ENCODE measurements at regions not wholly inside any gene's neighbourhood (a gene's known extent, or its start where the extent isn't known, plus 50 kb on each side); places are given as distances from the start of the nearest gene placed in this dataset.

DNA sequence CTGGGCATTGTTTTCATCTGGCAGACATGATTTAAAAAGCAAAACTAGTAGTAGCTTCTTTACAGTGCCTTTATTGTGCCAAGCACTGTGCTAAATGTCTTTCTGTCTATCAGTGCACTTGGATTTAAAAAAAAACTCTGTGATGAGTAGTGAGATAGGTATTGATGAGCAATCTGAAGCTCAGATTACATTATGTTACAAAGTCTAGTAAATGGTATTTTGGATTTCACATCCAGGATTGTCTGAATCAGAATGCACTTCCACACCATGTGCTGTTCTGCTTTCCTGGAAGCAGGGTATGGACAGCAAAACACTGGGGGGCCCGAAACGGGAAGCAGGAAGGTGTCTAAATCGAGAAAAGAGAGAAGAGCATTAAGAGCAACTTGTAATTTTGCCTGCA lies 103.4 kb upstream of the CCN2 start:
- TF ChIP-seq, protein P1, sequence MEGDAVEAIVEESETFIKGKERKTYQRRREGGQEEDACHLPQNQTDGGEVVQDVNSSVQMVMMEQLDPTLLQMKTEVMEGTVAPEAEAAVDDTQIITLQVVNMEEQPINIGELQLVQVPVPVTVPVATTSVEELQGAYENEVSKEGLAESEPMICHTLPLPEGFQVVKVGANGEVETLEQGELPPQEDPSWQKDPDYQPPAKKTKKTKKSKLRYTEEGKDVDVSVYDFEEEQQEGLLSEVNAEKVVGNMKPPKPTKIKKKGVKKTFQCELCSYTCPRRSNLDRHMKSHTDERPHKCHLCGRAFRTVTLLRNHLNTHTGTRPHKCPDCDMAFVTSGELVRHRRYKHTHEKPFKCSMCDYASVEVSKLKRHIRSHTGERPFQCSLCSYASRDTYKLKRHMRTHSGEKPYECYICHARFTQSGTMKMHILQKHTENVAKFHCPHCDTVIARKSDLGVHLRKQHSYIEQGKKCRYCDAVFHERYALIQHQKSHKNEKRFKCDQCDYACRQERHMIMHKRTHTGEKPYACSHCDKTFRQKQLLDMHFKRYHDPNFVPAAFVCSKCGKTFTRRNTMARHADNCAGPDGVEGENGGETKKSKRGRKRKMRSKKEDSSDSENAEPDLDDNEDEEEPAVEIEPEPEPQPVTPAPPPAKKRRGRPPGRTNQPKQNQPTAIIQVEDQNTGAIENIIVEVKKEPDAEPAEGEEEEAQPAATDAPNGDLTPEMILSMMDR (IDR thresholded peaks at IDR 0.05) = no peak
- TF ChIP-seq EZH2phosphoT487 (IDR thresholded peaks at IDR 0.05) (no peak), EZH2 (IDR thresholded peaks at IDR 0.05) (no peak)

Measured in neural progenitor cell (in vitro differentiated cells).